ENCODE measurements at regions not wholly inside any gene's neighbourhood (a gene's known extent, or its start where the extent isn't known, plus 50 kb on each side); places are given as distances from the start of the nearest gene placed in this dataset.

GRCh38 chr20:50317609-50318008 is 127.0 kb downstream of the CEBPB start:
- DNase-seq (ENCODE audit: low read depth) = no peak
- no peak overlapping the region for H3K4me3 ChIP-seq (ENCODE audit: control insufficient read depth, low read depth, low read length)
- TF ChIP-seq CTCF (IDR thresholded peaks at IDR 0.05; ENCODE audit: control insufficient read depth, insufficient read depth, low read depth, low read length, missing control alignments) = no peak

DNA sequence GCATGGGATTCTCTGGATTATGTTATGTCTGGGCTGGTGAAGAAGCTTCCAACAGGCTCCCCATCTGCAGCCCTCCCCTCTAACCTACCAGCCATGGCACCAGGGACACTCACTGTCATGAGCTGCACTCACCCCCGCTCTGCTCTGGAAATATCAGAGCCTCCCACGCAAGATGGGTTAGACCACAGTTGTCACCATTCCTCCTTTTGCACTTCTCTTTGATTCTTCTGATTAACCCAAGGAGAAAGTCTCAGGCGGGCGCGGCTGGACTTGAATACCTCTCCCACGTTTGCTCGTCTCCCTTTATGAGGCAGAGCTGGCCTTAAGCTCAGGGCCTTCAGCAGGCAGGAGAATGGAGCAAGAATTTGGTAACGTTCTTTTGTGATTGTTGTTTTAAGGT is 128.1 kb downstream of the CEBPB start:
- no peak overlapping the region for H3K4me3 ChIP-seq (ENCODE audit: control insufficient read depth, low read depth, low read length)
- no peak for DNase-seq (ENCODE audit: low read depth)
- no peak for TF ChIP-seq CTCF (IDR thresholded peaks at IDR 0.05; ENCODE audit: control insufficient read depth, insufficient read depth, low read depth, low read length, missing control alignments)

DNA sequence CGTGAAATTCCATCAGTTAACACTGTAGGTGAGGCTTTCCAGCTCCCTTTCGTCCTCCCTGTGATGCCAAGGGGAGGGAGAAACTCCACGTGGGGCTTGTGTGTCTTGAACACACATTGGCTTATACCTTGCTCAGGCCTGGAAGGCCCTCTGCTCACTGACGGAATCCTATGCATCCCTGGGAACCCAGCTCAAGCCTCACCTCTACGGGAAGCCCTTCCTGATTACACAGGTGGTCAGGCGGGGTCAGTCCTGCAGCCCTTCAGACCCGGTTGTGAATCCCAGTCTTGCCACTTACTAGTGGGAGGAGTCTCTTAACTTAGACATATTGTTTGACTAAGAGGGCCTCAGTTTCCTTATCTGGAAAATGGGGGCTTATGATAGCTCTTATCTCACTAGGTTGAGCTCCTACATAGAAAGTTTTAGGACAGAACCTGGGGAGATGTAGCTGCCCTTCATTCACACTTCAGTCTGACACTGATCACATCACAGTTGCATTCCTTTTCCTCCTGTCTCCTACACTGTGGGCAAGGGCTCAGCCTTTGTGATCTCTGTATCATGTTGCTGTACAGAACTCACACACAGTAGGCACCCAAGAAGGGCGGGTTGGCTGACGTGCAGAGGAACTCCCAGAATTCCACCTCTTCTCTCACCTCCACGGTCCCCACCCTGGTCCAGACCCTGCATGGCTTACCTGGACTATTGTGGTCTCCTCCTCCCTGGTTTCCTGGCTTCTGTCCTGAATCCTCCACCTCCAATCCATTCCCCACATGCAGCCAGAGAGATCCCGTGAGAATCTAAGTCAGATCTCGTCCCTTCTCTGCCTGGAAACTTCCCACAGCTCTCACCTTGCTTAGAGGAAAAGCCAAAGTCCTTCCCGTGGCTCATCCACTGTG is 129.6 kb downstream of the CEBPB start:
- TF ChIP-seq CTCF (IDR thresholded peaks at IDR 0.05; ENCODE audit: control insufficient read depth, insufficient read depth, low read depth, low read length, missing control alignments) = no peak
- peak overlapping the region; percentile 26 for H3K4me3 ChIP-seq (ENCODE audit: control insufficient read depth, low read depth, low read length)
- DNase-seq (ENCODE audit: low read depth) = no peak

DNA sequence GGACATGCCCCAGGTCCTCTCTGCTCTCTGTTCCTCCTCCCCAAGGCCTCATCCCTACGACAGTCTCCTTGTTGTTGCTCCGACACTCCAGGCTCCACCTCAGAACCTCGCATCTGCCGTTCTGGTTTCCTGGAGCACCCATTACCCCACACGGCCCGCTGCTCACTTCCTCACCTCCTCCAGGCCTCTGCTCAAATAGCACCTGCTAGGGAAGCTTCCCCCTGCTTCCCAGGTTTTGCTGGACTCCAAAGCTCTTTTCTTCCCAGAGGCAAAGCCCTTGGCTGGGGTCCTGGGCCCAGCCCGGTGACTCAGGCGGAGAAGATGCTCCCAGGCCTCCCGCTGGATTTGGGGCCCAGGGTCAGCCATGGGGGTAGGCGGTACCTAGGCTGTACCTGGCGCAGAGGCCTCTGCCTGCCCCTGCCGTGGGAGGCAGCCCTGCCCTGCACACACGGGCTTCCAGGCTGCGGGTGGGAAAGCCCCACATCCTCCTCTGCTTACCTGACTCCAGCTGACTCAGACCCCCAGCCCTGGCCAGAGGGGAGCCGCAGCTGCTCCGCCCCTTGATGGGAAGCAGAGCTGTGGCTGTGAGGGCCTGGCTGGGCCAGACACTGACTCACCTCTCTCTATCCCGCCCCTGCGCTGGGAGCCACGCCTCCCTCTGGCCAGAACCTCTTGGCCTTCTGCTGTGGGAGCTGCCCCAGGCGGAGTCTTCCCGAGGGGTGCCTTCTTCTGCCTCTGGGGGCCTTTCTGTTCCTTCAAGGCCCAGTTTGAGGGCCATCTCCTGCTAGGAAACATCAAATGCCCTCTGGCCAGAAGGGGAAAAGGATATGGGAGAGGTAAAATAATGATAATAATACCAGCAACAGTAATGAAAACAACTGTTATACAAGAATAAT is 130.5 kb downstream of the CEBPB start:
- H3K4me3 ChIP-seq (ENCODE audit: control insufficient read depth, low read depth, low read length) = peak overlapping the region; percentile 26
- no peak for TF ChIP-seq CTCF (IDR thresholded peaks at IDR 0.05; ENCODE audit: control insufficient read depth, insufficient read depth, low read depth, low read length, missing control alignments)
- DNase-seq (ENCODE audit: low read depth) = no peak

DNA sequence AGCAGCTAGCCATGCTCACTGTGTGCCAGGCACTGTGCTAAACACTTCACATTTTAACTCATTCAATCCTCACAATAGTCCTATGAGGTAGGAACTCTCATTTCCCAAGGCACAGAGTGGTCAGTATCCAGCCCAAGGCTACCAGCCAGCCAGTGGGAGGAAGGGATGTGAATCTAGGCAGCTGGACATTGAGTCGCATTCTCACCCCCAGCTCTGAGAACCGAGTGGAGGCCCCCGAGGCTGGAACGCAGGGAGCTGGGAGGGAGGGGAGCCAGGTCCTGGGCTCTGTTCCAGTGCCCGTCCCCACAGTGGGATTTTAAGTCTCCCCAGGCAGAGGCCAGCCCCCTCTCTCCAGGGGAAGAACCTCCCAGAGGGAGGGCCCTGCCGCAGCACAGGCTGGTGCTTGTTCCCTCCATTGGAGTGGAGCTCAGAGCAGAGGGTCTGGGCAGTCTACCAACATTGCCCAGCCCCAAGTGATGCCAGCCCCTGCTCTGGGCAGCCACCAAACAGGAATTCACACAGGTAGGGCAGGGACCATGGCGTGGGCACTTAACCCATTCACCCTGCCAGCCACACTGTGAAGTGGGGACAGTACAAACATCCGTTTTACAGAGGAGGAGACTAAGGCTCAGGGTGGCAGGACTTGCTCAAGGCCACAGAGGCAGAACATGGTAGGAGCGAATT is 131.3 kb downstream of the CEBPB start:
- H3K4me3 ChIP-seq (ENCODE audit: control insufficient read depth, low read depth, low read length) = no peak overlapping the region
- TF ChIP-seq CTCF (IDR thresholded peaks at IDR 0.05; ENCODE audit: control insufficient read depth, insufficient read depth, low read depth, low read length, missing control alignments) = no peak
- DNase-seq (ENCODE audit: low read depth) = no peak

DNA sequence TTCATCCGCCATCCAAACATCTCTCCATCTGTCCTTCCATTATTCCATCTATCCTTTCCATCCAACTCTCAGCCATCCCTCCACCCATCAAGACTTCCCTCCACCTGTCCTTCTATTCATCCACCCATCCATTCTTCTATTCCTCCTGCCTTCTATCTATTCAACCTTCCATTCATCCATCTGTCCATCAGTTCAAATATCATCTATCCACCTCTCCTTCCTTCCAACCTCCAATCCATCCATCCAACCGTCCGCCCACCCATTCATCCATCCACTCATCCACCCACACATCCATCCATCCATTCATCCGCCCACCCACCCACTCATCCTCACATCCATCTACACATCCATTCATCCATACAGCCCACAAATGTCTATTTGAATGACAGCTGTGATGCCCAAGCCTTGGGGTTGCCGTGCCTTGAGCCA is 132.1 kb downstream of the CEBPB start:
- H3K4me3 ChIP-seq (ENCODE audit: control insufficient read depth, low read depth, low read length) = no peak overlapping the region
- no peak for TF ChIP-seq CTCF (IDR thresholded peaks at IDR 0.05; ENCODE audit: control insufficient read depth, insufficient read depth, low read depth, low read length, missing control alignments)
- no peak for DNase-seq (ENCODE audit: low read depth)
